CD14-positive monocyte (primary cell): ENCODE measurements at regions not wholly inside any gene's neighbourhood (a gene's known extent, or its start where the extent isn't known, plus 50 kb on each side); places are given as distances from the start of the nearest gene placed in this dataset.

Experiments used
- DNase-seq, 3 donors: peaks; one replicate each; pipeline ENCODE4 v3.0.0-alpha.2; 2011 to 2022
- H2AFZ ChIP-seq: 2 replicates; pipeline ENCODE4 v1.6.0; 2012; ENCODE audit warnings: mild to moderate bottlenecking, low read depth, low read length, inconsistent platforms; ENCODE audit not compliant: insufficient read depth, poor library complexity, severe bottlenecking
- H3K27ac ChIP-seq, 2 donors: 1 replicate in 1 of 2; 2 replicates in 1 of 2; pipeline ENCODE4 v1.5.1; 2012 to 2013; ENCODE audit warnings: low read length in 2 of 2, control low read depth in 1 of 2, inconsistent platforms in 1 of 2, low read depth in 1 of 2, mild to moderate bottlenecking in 1 of 2
- H3K27me3 ChIP-seq, 2 donors: one replicate each; pipeline versions ENCODE4 v1.6.0 to v1.6.1; 2011 to 2013; ENCODE audit warnings: low read length in 2 of 2; ENCODE audit not compliant: control insufficient read depth in 2 of 2, insufficient read depth in 2 of 2
- H3K36me3 ChIP-seq, 2 donors: replicated peaks in 1 of 2; 1 replicate in 1 of 2; 2 replicates in 1 of 2; pipeline versions ENCODE4 v1.5.1 to v1.6.1; 2012 to 2013; ENCODE audit warnings: low read length in 2 of 2, control low read depth in 1 of 2, inconsistent platforms in 1 of 2, mild to moderate bottlenecking in 1 of 2; ENCODE audit not compliant: insufficient read depth in 2 of 2, control insufficient read depth in 1 of 2
- H3K4me1 ChIP-seq, 2 donors: 1 replicate in 1 of 2; 2 replicates in 1 of 2; pipeline versions ENCODE4 v1.5.1 to v1.6.1; 2012 to 2013; ENCODE audit warnings: low read length in 2 of 2, control low read depth in 1 of 2, inconsistent platforms in 1 of 2, mild to moderate bottlenecking in 1 of 2, moderate library complexity in 1 of 2; ENCODE audit not compliant: insufficient read depth in 2 of 2, control insufficient read depth in 1 of 2
- H3K4me2 ChIP-seq: replicated peaks from 2 replicates; pipeline ENCODE3; 2012; ENCODE audit warnings: low read length, moderate library complexity, mild to moderate bottlenecking; ENCODE audit not compliant: poor library complexity, severe bottlenecking; ENCODE audit errors: extremely low read depth
- H3K4me3 ChIP-seq, 3 experiments: fragments of 200-600 bp in 1 of 3; sonication (generic) in 1 of 3; replicated peaks in 1 of 3; 1 replicate in 2 of 3; 2 replicates in 1 of 3; pipeline ENCODE4 v1.5.1; 2011 to 2013; ENCODE audit warnings: low read length in 3 of 3, mild to moderate bottlenecking in 3 of 3, control low read depth in 2 of 3, low read depth in 2 of 3, inconsistent platforms in 1 of 3, moderate library complexity in 1 of 3
- H3K79me2 ChIP-seq: 2 replicates; pipeline ENCODE4 v1.6.0; 2012; ENCODE audit warnings: mild to moderate bottlenecking, control low read depth, inconsistent platforms, low read length, moderate library complexity; ENCODE audit not compliant: insufficient read depth
- H3K9ac ChIP-seq: 2 replicates; pipeline ENCODE4 v1.6.0; 2017; ENCODE audit warnings: low read length, mild to moderate bottlenecking; ENCODE audit not compliant: insufficient read depth, poor library complexity, severe bottlenecking
- H3K9me3 ChIP-seq, 2 donors: replicated peaks in 1 of 2; 1 replicate in 1 of 2; 2 replicates in 1 of 2; pipeline versions ENCODE4 v1.5.1 to v1.6.1; 2012 to 2013; ENCODE audit warnings: low read length in 2 of 2, control low read depth in 1 of 2; ENCODE audit not compliant: control insufficient read depth in 1 of 2, insufficient read depth in 1 of 2
- H4K20me1 ChIP-seq: 2 replicates; pipeline ENCODE4 v1.6.0; 2012; ENCODE audit warnings: mild to moderate bottlenecking, low read length, control low read depth, moderate library complexity; ENCODE audit not compliant: insufficient read depth
- H3K27ac Mint-ChIP-seq, 7 donors: one replicate each; pipeline ENCODE4 v1.8.0; 2020; ENCODE audit warnings: mild to moderate bottlenecking in 7 of 7, mixed read lengths in 7 of 7, moderate library complexity in 6 of 7, inconsistent platforms in 2 of 7
- H3K27me3 Mint-ChIP-seq, 3 donors: one replicate each; pipeline ENCODE4 v1.8.0; 2021 to 2022; ENCODE audit warnings: low read depth in 3 of 3, mild to moderate bottlenecking in 3 of 3, mixed read lengths in 3 of 3, moderate library complexity in 3 of 3, inconsistent platforms in 1 of 3
- H3K36me3 Mint-ChIP-seq, 2 donors: one replicate each; pipeline ENCODE4 v1.8.0; 2020; ENCODE audit warnings: mixed read lengths in 2 of 2, inconsistent platforms in 1 of 2, mild to moderate bottlenecking in 1 of 2
- H3K4me1 Mint-ChIP-seq: one replicate; pipeline ENCODE4 v1.8.0; 2020; ENCODE audit warnings: mild to moderate bottlenecking, mixed read lengths
- H3K4me3 Mint-ChIP-seq, 2 donors: one replicate each; pipeline ENCODE4 v1.8.0; 2020; ENCODE audit warnings: mild to moderate bottlenecking in 2 of 2, mixed read lengths in 2 of 2, moderate library complexity in 1 of 2
- H3K9me3 Mint-ChIP-seq, 7 donors: one replicate each; pipeline ENCODE4 v1.8.0; 2020 to 2022; ENCODE audit warnings: mixed read lengths in 7 of 7, mild to moderate bottlenecking in 6 of 7, moderate library complexity in 6 of 7, inconsistent platforms in 2 of 7
- CTCF ChIP-seq: fragments of 200-600 bp; IDR thresholded peaks from one replicate; pipeline ENCODE4 v1.8.0; 2022; ENCODE audit warnings: antibody characterized with exemption, mild to moderate bottlenecking
- WGBS: methylation state at CpG from one replicate; pipeline ENCODE4 v1.1.5; 2013; ENCODE audit warnings: missing lambda C conversion rate; ENCODE audit not compliant: insufficient coverage; 5-methylcytosine and 5-hydroxymethylcytosine counted together
- intact Hi-C, 2 donors: fragments of 100-400 bp; cut with micrococcal nuclease; formaldehyde crosslinking; loops; one replicate each; pipeline versions ENCODE4 v1.15.0 to v1.15.1; 2023

GRCh38 chr5:40238066-40238745 lies 441.5 kb upstream of the PTGER4 start:
- H3K79me2 ChIP-seq = no peaks in the 10 kb centered on the region
- H3K4me2 ChIP-seq = no peak overlapping the region
- H3K9ac ChIP-seq = no peak overlapping the region
- H3K9me3 Mint-ChIP-seq = peaks cover 0 to 11% (median 9%) of the 10 kb centered on the region in 7 donors
- intact Hi-C loops = no loop called here
- H3K4me3 Mint-ChIP-seq = no peak overlapping the region
- no peaks in the 10 kb centered on the region for H3K27me3 ChIP-seq
- no peaks in the 10 kb centered on the region for H3K4me1 ChIP-seq
- peaks cover 0 to 3% of the 10 kb centered on the region in 2 donors for H3K36me3 Mint-ChIP-seq
- TF ChIP-seq CTCF = no peak
- no peaks in the 10 kb centered on the region for H4K20me1 ChIP-seq
- peaks cover 3 to 5% of the 10 kb centered on the region in 2 donors for H3K9me3 ChIP-seq
- H2AFZ ChIP-seq = no peak overlapping the region
- H3K27ac Mint-ChIP-seq = no peak overlapping the region
- no peaks in the 10 kb centered on the region for H3K27me3 Mint-ChIP-seq
- no peaks in the 10 kb centered on the region for H3K4me1 Mint-ChIP-seq
- H3K4me3 ChIP-seq = no peak overlapping the region
- DNase-seq = no peak
- H3K27ac ChIP-seq = no peak overlapping the region
- WGBS = 74% methylated on average over 2 of the region's 5 CpGs
- no peaks in the 10 kb centered on the region for H3K36me3 ChIP-seq

GRCh38 chr5:40235471-40236400 lies 444.0 kb upstream of the PTGER4 start:
- H3K4me2 ChIP-seq = no peak overlapping the region
- no CpG with 5 or more reads among the region's 6 CpGs for WGBS
- no peaks in the 10 kb centered on the region for H3K4me1 ChIP-seq
- no peaks in the 10 kb centered on the region for H3K27me3 ChIP-seq
- no peak overlapping the region for H3K4me3 ChIP-seq
- no peak overlapping the region for H3K4me3 Mint-ChIP-seq
- H3K4me1 Mint-ChIP-seq = no peaks in the 10 kb centered on the region
- no peak for TF ChIP-seq CTCF
- no peak overlapping the region for H3K27ac ChIP-seq
- H3K27ac Mint-ChIP-seq = no peak overlapping the region
- peaks cover 0 to 9% (median 8%) of the 10 kb centered on the region in 7 donors for H3K9me3 Mint-ChIP-seq
- H3K27me3 Mint-ChIP-seq = no peaks in the 10 kb centered on the region
- H3K9ac ChIP-seq = no peak overlapping the region
- H4K20me1 ChIP-seq = no peaks in the 10 kb centered on the region
- H3K36me3 Mint-ChIP-seq = peaks cover 0 to 3% of the 10 kb centered on the region in 2 donors
- intact Hi-C loops = no loop called here
- peaks cover 2 to 3% of the 10 kb centered on the region in 2 donors for H3K9me3 ChIP-seq
- no peaks in the 10 kb centered on the region for H3K79me2 ChIP-seq
- H3K36me3 ChIP-seq = no peaks in the 10 kb centered on the region
- DNase-seq = no peak
- no peak overlapping the region for H2AFZ ChIP-seq
